NT2/D1 (cell line): ENCODE measurements at regions not wholly inside any gene's neighbourhood (a gene's known extent, or its start where the extent isn't known, plus 50 kb on each side); places are given as distances from the start of the nearest gene placed in this dataset.

ENCODE experiments used
- YY1 ChIP-seq: IDR thresholded peaks from 2 replicates; pipeline ENCODE4 v1.6.1; 2011; ENCODE audit not compliant: insufficient read length, insufficient read depth
- ZNF274 ChIP-seq: IDR thresholded peaks from 2 replicates; pipeline ENCODE4 v1.6.1; 2011; ENCODE audit warnings: mild to moderate bottlenecking, low read depth, low read length

GRCh38 chr4:89567936-89568335 lies 260.3 kb upstream of the GPRIN3 start:
- TF ChIP-seq ZNF274 (no peak), YY1 (no peak)
